ENCODE measurements at regions not wholly inside any gene's neighbourhood (a gene's known extent, or its start where the extent isn't known, plus 50 kb on each side); places are given as distances from the start of the nearest gene placed in this dataset.

DNA sequence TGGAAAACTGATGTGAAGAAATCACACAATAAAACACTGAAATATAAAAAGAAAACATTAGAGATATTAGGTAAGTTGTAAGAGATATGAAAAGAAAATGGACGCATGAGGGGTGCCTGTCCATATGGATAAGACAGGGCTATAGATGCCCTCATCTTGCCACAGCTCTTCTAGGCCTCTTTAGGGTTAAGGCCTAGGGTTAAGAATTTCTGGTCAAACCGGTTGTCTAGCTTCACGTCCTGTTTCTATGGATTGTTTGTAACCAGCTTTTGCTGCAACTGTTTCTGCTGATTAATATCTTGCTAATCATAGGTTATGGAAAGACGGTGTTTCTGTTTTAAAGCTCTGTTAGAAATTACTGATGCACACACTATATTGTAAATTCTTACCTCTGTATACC is 389.9 kb upstream of the CTNND2 start:
- TF ChIP-seq, protein P1, sequence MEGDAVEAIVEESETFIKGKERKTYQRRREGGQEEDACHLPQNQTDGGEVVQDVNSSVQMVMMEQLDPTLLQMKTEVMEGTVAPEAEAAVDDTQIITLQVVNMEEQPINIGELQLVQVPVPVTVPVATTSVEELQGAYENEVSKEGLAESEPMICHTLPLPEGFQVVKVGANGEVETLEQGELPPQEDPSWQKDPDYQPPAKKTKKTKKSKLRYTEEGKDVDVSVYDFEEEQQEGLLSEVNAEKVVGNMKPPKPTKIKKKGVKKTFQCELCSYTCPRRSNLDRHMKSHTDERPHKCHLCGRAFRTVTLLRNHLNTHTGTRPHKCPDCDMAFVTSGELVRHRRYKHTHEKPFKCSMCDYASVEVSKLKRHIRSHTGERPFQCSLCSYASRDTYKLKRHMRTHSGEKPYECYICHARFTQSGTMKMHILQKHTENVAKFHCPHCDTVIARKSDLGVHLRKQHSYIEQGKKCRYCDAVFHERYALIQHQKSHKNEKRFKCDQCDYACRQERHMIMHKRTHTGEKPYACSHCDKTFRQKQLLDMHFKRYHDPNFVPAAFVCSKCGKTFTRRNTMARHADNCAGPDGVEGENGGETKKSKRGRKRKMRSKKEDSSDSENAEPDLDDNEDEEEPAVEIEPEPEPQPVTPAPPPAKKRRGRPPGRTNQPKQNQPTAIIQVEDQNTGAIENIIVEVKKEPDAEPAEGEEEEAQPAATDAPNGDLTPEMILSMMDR (IDR thresholded peaks at IDR 0.05; ENCODE audit: insufficient read depth, low read length), result no peak
- TF ChIP-seq REST (IDR thresholded peaks at IDR 0.05; ENCODE audit: insufficient replicate concordance, low read depth) (no peak), POLR2AphosphoS5 (IDR thresholded peaks at IDR 0.05; ENCODE audit: low read depth) (no peak), SPI1 (IDR thresholded peaks at IDR 0.05; ENCODE audit: borderline replicate concordance, low read depth) (no peak), GABPA (IDR thresholded peaks at IDR 0.05; ENCODE audit: low read depth) (no peak)
